ENCODE measurements at regions not wholly inside any gene's neighbourhood (a gene's known extent, or its start where the extent isn't known, plus 50 kb on each side); places are given as distances from the start of the nearest gene placed in this dataset.
"Not testable (repeated sequence)": the region's sequence is repeated elsewhere in the genome, so short reads cannot be mapped to it uniquely, and the experiment has no call there.

- no peak for TF ChIP-seq CTCF (IDR thresholded peaks at IDR 0.05; ENCODE audit: low read length, missing control alignments)
- DNase-seq (ENCODE audit: low read depth) = no peak
- no peak overlapping the region for H3K4me3 ChIP-seq (replicated peaks; ENCODE audit: low read depth, low read length)
Observed at GRCh38 chr6:6984585-6985366, 123.0 kb upstream of the RREB1 start.

- DNase-seq (ENCODE audit: low read depth) = no peak
- H3K4me3 ChIP-seq (replicated peaks; ENCODE audit: low read depth, low read length) = no peak overlapping the region
- TF ChIP-seq CTCF (IDR thresholded peaks at IDR 0.05; ENCODE audit: low read length, missing control alignments) = no peak
Observed at GRCh38 chr6:6986344-6986743, 121.4 kb upstream of the RREB1 start.

- no peak overlapping the region for H3K4me3 ChIP-seq (replicated peaks; ENCODE audit: low read depth, low read length)
- no peak for DNase-seq (ENCODE audit: low read depth)
- TF ChIP-seq CTCF (IDR thresholded peaks at IDR 0.05; ENCODE audit: low read length, missing control alignments) = no peak
Observed at GRCh38 chr6:6987749-6988148, 120.0 kb upstream of the RREB1 start.

GRCh38 chr6:6990059-6990458 lies 117.7 kb upstream of the RREB1 start:
- H3K4me3 ChIP-seq (replicated peaks; ENCODE audit: low read depth, low read length); DNase-seq (ENCODE audit: low read depth): not testable (repeated sequence)

GRCh38 chr6:6993503-6994237 lies 114.1 kb upstream of the RREB1 start:
- peak; percentile 13 for DNase-seq (ENCODE audit: low read depth)
- no peak for TF ChIP-seq CTCF (IDR thresholded peaks at IDR 0.05; ENCODE audit: low read length, missing control alignments)
- no peak overlapping the region for H3K4me3 ChIP-seq (replicated peaks; ENCODE audit: low read depth, low read length)

- no peak for DNase-seq (ENCODE audit: low read depth)
- no peak for TF ChIP-seq CTCF (IDR thresholded peaks at IDR 0.05; ENCODE audit: low read length, missing control alignments)
- H3K4me3 ChIP-seq (replicated peaks; ENCODE audit: low read depth, low read length) = no peak overlapping the region
Observed at GRCh38 chr6:6994796-6995195, 113.0 kb upstream of the RREB1 start.

GRCh38 chr6:6995328-6995727 lies 112.4 kb upstream of the RREB1 start:
- no peak for DNase-seq (ENCODE audit: low read depth)
- no peak for TF ChIP-seq CTCF (IDR thresholded peaks at IDR 0.05; ENCODE audit: low read length, missing control alignments)
- no peak overlapping the region for H3K4me3 ChIP-seq (replicated peaks; ENCODE audit: low read depth, low read length)

Data from fibroblast of pulmonary artery (primary cell).